Keratinocyte (primary cell): ENCODE measurements at regions not wholly inside any gene's neighbourhood (a gene's known extent, or its start where the extent isn't known, plus 50 kb on each side); places are given as distances from the start of the nearest gene placed in this dataset.

Source experiments
- DNase-seq: peaks from one replicate; pipeline ENCODE4 v3.0.0-alpha.2; 2011; ENCODE audit warnings: low read depth, missing footprints, low spot score
- FAIRE-seq: peaks from 2 replicates; lab custom pipeline; 2011; peaks lifted over from hg19 to GRCh38; lab: Jason Lieb, UNC
- H2AFZ ChIP-seq: 2 replicates; pipeline ENCODE4 v1.6.0; 2012; ENCODE audit warnings: low read length, control low read depth, inconsistent platforms; ENCODE audit not compliant: control insufficient read depth
- H3K27ac ChIP-seq: 2 replicates; pipeline ENCODE4 v1.5.1; 2011; ENCODE audit warnings: low read length; ENCODE audit not compliant: control insufficient read depth, insufficient read depth
- H3K27me3 ChIP-seq: 3 replicates; pipeline ENCODE4 v1.6.0; 2011; ENCODE audit warnings: low read length; ENCODE audit not compliant: control insufficient read depth, insufficient read depth; ENCODE audit errors: extremely low read depth
- H3K36me3 ChIP-seq, 2 experiments: 2 replicates in 1 of 2; 3 replicates in 1 of 2; pipeline ENCODE4 v1.5.1; 2011; ENCODE audit warnings: low read length in 2 of 2, mild to moderate bottlenecking in 1 of 2; ENCODE audit not compliant: control insufficient read depth in 2 of 2, insufficient read depth in 2 of 2; ENCODE audit errors: extremely low read depth in 1 of 2
- H3K4me1 ChIP-seq: 3 replicates; pipeline ENCODE4 v1.5.1; 2011; ENCODE audit warnings: low read length; ENCODE audit not compliant: control insufficient read depth, insufficient read depth; ENCODE audit errors: extremely low read depth
- H3K4me2 ChIP-seq: 3 replicates; pipeline ENCODE4 v1.6.0; 2011; ENCODE audit warnings: low read depth, low read length; ENCODE audit not compliant: control insufficient read depth, insufficient read depth; ENCODE audit errors: extremely low read depth
- H3K4me3 ChIP-seq, 3 experiments: fragments of 200-600 bp in 1 of 3; sonication (generic) in 1 of 3; 2 replicates in 2 of 3; 3 replicates in 1 of 3; pipeline ENCODE4 v1.5.1; 2011 to 2016; ENCODE audit warnings: low read length in 3 of 3, mild to moderate bottlenecking in 3 of 3, control low read depth in 2 of 3, inconsistent platforms in 1 of 3, low read depth in 1 of 3, mixed read lengths in 1 of 3, mixed run types in 1 of 3, moderate library complexity in 1 of 3; ENCODE audit not compliant: control insufficient read depth in 2 of 3, insufficient read depth in 2 of 3; ENCODE audit errors: extremely low read depth in 1 of 3
- H3K79me2 ChIP-seq: 2 replicates; pipeline ENCODE4 v1.6.0; 2012; ENCODE audit warnings: low read length; ENCODE audit not compliant: control insufficient read depth, insufficient read depth
- H3K9ac ChIP-seq: 3 replicates; pipeline ENCODE4 v1.6.0; 2011; ENCODE audit warnings: low read length; ENCODE audit not compliant: control insufficient read depth, insufficient read depth; ENCODE audit errors: extremely low read depth
- H3K9me1 ChIP-seq: 3 replicates; pipeline ENCODE4 v1.6.0; 2011; ENCODE audit warnings: low read length; ENCODE audit not compliant: control insufficient read depth, insufficient read depth; ENCODE audit errors: extremely low read depth
- H3K9me3 ChIP-seq: 2 replicates; pipeline ENCODE4 v1.5.1; 2012; ENCODE audit warnings: low read depth, low read length; ENCODE audit not compliant: control insufficient read depth
- H4K20me1 ChIP-seq: 3 replicates; pipeline ENCODE4 v1.6.0; 2011; ENCODE audit warnings: low read length; ENCODE audit not compliant: control insufficient read depth, insufficient read depth; ENCODE audit errors: extremely low read depth
- CTCF ChIP-seq, 3 experiments: IDR thresholded peaks in 1 of 3; conservative IDR thresholded peaks in 1 of 3; optimal IDR thresholded peaks in 1 of 3; 2 replicates in 2 of 3; 3 replicates in 1 of 3; pipeline versions ENCODE3 to v1.5.1; 2011; ENCODE audit warnings: low read length in 3 of 3, mild to moderate bottlenecking in 3 of 3, moderate library complexity in 2 of 3, control low read depth in 1 of 3, inconsistent platforms in 1 of 3; ENCODE audit not compliant: insufficient read depth in 2 of 3; ENCODE audit errors: extremely low read depth in 1 of 3
- EZH2 ChIP-seq: IDR thresholded peaks from one replicate; pipeline ENCODE4 v1.6.1; 2012; ENCODE audit warnings: inconsistent platforms, mild to moderate bottlenecking, low read length, moderate library complexity
- dilution Hi-C: fragments of 300-500 bp; cut with MboI; formaldehyde crosslinking; loops from one replicate; pipeline ENCODE4 v1.7.0; 2020; ENCODE audit warnings: low sequenced_read_pairs; ENCODE audit not compliant: extremely low pct_ligation_motif_present

- no peaks in the 10 kb centered on the region for H3K27me3 ChIP-seq
- no peak overlapping the region for H3K27ac ChIP-seq
- no peaks in the 10 kb centered on the region for H3K36me3 ChIP-seq
- no peaks in the 10 kb centered on the region for H3K9me3 ChIP-seq
- H2AFZ ChIP-seq, result no peak overlapping the region
- no peak overlapping the region for H3K9ac ChIP-seq
- DNase-seq, result no peak
- H4K20me1 ChIP-seq, result no peaks in the 10 kb centered on the region
- H3K4me3 ChIP-seq, result no peak overlapping the region
- dilution Hi-C loops, result no loop called here
- no peak for FAIRE-seq
- H3K9me1 ChIP-seq, result no peaks in the 10 kb centered on the region
- no peak overlapping the region for H3K4me2 ChIP-seq
- no peaks in the 10 kb centered on the region for H3K4me1 ChIP-seq
- TF ChIP-seq CTCF (optimal IDR thresholded peaks at IDR 0.05 in 1 of 3, IDR thresholded peaks at IDR 0.05 in 1 of 3, conservative IDR thresholded peaks at IDR 0.05 in 1 of 3; ENCODE audit: extremely low read depth in 1 of 3, insufficient read depth in 2 of 3, low read length in 3 of 3) (no peak), EZH2 (no peak)
- no peaks in the 10 kb centered on the region for H3K79me2 ChIP-seq
Measured at GRCh38 chr11:42812361-42812760, 499.4 kb upstream of the API5 start.

- dilution Hi-C loops, result no loop called here
- Histone ChIP-seq H3K36me3 (no peaks in the 10 kb centered on the region), H2AFZ (no peak overlapping the region), H4K20me1 (no peaks in the 10 kb centered on the region), H3K79me2 (no peaks in the 10 kb centered on the region), H3K27me3 (no peaks in the 10 kb centered on the region), H3K9ac (no peak overlapping the region), H3K9me3 (no peaks in the 10 kb centered on the region), H3K4me3 (no peak overlapping the region), H3K27ac (no peak overlapping the region), H3K4me1 (no peaks in the 10 kb centered on the region), H3K9me1 (no peaks in the 10 kb centered on the region), H3K4me2 (no peak overlapping the region)
- no peak for TF ChIP-seq CTCF (optimal IDR thresholded peaks at IDR 0.05 in 1 of 3, IDR thresholded peaks at IDR 0.05 in 1 of 3, conservative IDR thresholded peaks at IDR 0.05 in 1 of 3; ENCODE audit: extremely low read depth in 1 of 3, insufficient read depth in 2 of 3, low read length in 3 of 3)
- TF ChIP-seq EZH2, result no peak
- DNase-seq, result no peak
- no peak for FAIRE-seq
Measured at GRCh38 chr11:42812960-42813359, 498.8 kb upstream of the API5 start.
